MM.1S (cell line): ENCODE measurements at regions not wholly inside any gene's neighbourhood (a gene's known extent, or its start where the extent isn't known, plus 50 kb on each side); places are given as distances from the start of the nearest gene placed in this dataset.

Source experiments
- CTCF ChIP-seq: fragments of 300-600 bp; sonication (generic); IDR thresholded peaks from 2 replicates; pipeline ENCODE4 v1.5.1; 2016; ENCODE audit warnings: antibody characterized with exemption, low read length, mixed read lengths
- EZH2 ChIP-seq: fragments of 300-600 bp; sonication (generic); optimal IDR thresholded peaks from 2 replicates; pipeline ENCODE3; 2017; ENCODE audit warnings: low read depth, mild to moderate bottlenecking, antibody characterized with exemption, low read length, mixed read lengths

- TF ChIP-seq EZH2 (no peak), CTCF (no peak)
Measured at GRCh38 chr2:147398301-147398700, 446.5 kb upstream of the ACVR2A start.
